Lower leg skin (tissue), 3 donors: ENCODE measurements at regions not wholly inside any gene's neighbourhood (a gene's known extent, or its start where the extent isn't known, plus 50 kb on each side); places are given as distances from the start of the nearest gene placed in this dataset.

ENCODE experiments used
- CTCF ChIP-seq, 3 donors: fragments of 450-650 bp; IDR thresholded peaks; one replicate each; pipeline ENCODE4 v1.5.1; 2016; ENCODE audit warnings: antibody characterized with exemption in 3 of 3, mild to moderate bottlenecking in 3 of 3, moderate library complexity in 2 of 3
- POLR2A ChIP-seq, 2 donors: fragments of 450-650 bp; IDR thresholded peaks; one replicate each; pipeline ENCODE4 v1.6.1; 2016 to 2017; ENCODE audit warnings: antibody characterized with exemption in 2 of 2, mild to moderate bottlenecking in 1 of 2, moderate library complexity in 1 of 2

- TF ChIP-seq CTCF (IDR thresholded peaks at IDR 0.05) (no peak), POLR2A (IDR thresholded peaks at IDR 0.05) (no peak)
These were observed 312.0 kb upstream of the RPS23 start for GRCh38 chr5:82590112-82590511.
